RWPE2 (cell line): ENCODE measurements at regions not wholly inside any gene's neighbourhood (a gene's known extent, or its start where the extent isn't known, plus 50 kb on each side); places are given as distances from the start of the nearest gene placed in this dataset.
"Not testable (repeated sequence)": the region's sequence is repeated elsewhere in the genome, so short reads cannot be mapped to it uniquely, and the experiment has no call there.

Source experiments
- ATAC-seq: fragments of 200-7000 bp; cut with Tn5 transposase; 3 replicates; pipeline ENCODE4 v1.9.1; 2021; ENCODE audit warnings: low read depth
- DNase-seq: peaks from one replicate; pipeline ENCODE4 v3.0.0-alpha.2; 2020; ENCODE audit warnings: low spot score
- H3K27ac ChIP-seq: fragments of 450-650 bp; 2 replicates; pipeline ENCODE4 v1.5.1; 2017; ENCODE audit warnings: mild to moderate bottlenecking; ENCODE audit not compliant: poor library complexity, severe bottlenecking
- H3K27me3 ChIP-seq: fragments of 250-450 bp; sonication (Bioruptor Pico); 2 replicates; pipeline ENCODE4 v1.5.1; 2021; ENCODE audit warnings: mild to moderate bottlenecking, moderate library complexity; ENCODE audit not compliant: insufficient read depth, poor library complexity, severe bottlenecking
- H3K36me3 ChIP-seq: fragments of 250-450 bp; sonication (Bioruptor Pico); 2 replicates; pipeline ENCODE4 v1.5.1; 2020; ENCODE audit warnings: low read depth, mild to moderate bottlenecking, moderate library complexity
- H3K4me1 ChIP-seq: fragments of 250-450 bp; sonication (Bioruptor Pico); 2 replicates; pipeline ENCODE4 v1.5.1; 2021; ENCODE audit warnings: mild to moderate bottlenecking, moderate library complexity; ENCODE audit not compliant: insufficient read depth, poor library complexity, severe bottlenecking
- H3K4me3 ChIP-seq: fragments of 250-450 bp; sonication (Bioruptor Pico); 2 replicates; pipeline ENCODE4 v1.5.1; 2021; ENCODE audit warnings: mild to moderate bottlenecking, moderate library complexity; ENCODE audit not compliant: severe bottlenecking
- H3K9me3 ChIP-seq: fragments of 250-450 bp; sonication (Bioruptor Pico); 2 replicates; pipeline ENCODE4 v1.5.1; 2021; ENCODE audit warnings: mild to moderate bottlenecking, moderate library complexity; ENCODE audit not compliant: severe bottlenecking
- TF ChIP-seq, protein P1 (sequence below): fragments of 450-650 bp; IDR thresholded peaks from one replicate; pipeline ENCODE4 v1.5.1; 2017; ENCODE audit warnings: mild to moderate bottlenecking, moderate library complexity; ENCODE audit not compliant: poor library complexity, severe bottlenecking

DNA sequence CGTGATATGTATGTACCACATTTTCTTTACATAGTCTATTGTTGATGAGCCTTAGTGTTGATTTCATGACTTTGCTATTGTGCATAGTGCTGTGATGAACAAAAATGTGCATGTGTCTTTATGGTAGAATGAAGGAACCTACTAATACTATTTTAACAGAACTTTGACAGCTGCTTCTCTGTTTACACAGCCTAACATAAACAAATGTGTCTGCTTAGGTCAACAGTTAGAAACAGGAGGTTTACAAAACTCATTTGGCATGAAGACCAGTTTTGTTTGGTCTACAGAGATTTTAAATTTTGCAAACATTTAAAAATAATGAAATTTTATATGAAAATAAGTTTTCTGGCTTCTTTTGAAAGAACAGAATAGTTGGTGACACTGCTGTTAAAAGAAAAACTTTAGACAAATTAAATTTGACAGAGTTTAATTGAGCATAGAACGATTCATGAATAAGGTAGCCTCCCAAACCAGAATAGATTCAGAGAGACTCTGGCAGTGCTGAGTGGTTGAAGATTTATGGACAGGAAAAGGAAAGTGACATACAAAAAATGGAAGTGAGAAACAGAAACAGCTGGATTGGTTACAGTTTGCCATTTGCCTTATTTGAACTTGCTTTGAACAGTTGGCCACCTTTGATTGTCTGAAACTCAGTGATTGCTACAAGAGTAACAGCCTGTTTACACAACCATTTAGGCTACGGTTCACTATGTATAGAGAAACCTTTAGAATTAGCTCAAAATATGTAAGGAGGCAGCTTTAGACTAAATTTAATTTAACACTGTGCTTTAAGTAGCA is 715.8 kb upstream of the HS3ST5 start:
- H3K27ac ChIP-seq, result no peak overlapping the region
- no peaks in the 10 kb centered on the region for H3K9me3 ChIP-seq
- TF ChIP-seq, protein P1, sequence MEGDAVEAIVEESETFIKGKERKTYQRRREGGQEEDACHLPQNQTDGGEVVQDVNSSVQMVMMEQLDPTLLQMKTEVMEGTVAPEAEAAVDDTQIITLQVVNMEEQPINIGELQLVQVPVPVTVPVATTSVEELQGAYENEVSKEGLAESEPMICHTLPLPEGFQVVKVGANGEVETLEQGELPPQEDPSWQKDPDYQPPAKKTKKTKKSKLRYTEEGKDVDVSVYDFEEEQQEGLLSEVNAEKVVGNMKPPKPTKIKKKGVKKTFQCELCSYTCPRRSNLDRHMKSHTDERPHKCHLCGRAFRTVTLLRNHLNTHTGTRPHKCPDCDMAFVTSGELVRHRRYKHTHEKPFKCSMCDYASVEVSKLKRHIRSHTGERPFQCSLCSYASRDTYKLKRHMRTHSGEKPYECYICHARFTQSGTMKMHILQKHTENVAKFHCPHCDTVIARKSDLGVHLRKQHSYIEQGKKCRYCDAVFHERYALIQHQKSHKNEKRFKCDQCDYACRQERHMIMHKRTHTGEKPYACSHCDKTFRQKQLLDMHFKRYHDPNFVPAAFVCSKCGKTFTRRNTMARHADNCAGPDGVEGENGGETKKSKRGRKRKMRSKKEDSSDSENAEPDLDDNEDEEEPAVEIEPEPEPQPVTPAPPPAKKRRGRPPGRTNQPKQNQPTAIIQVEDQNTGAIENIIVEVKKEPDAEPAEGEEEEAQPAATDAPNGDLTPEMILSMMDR, result no peak
- H3K36me3 ChIP-seq, result no peaks in the 10 kb centered on the region
- H3K4me1 ChIP-seq, result no peaks in the 10 kb centered on the region
- DNase-seq, result no peak
- no peak overlapping the region for H3K4me3 ChIP-seq
- ATAC-seq, result no peak
- H3K27me3 ChIP-seq, result no peaks in the 10 kb centered on the region

DNA sequence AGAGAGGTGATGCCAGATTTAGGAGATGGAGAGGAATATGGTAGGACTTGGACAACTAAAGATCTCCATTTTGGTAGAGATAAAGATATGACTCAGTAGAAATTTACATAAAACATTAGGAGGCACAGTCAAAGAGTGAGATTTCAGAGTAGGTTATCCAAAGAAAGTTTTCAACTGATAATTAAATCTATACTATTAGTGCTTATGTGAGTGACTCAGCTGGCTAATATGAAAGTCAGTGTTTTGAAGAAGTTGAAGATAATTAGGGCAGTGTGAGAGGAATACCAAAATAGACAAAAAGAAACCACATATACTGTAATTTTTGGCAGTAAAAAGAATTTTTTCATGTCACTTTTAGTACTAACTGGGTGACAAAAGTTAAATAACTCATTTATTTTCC is 712.8 kb upstream of the HS3ST5 start:
- Histone ChIP-seq H3K4me3 (no peak overlapping the region), H3K27ac (no peak overlapping the region), H3K4me1 (no peaks in the 10 kb centered on the region), H3K27me3 (no peaks in the 10 kb centered on the region), H3K36me3 (no peaks in the 10 kb centered on the region), H3K9me3 (no peaks in the 10 kb centered on the region)
- ATAC-seq (no peak), DNase-seq (no peak)
- TF ChIP-seq, protein P1, result no peak

DNA sequence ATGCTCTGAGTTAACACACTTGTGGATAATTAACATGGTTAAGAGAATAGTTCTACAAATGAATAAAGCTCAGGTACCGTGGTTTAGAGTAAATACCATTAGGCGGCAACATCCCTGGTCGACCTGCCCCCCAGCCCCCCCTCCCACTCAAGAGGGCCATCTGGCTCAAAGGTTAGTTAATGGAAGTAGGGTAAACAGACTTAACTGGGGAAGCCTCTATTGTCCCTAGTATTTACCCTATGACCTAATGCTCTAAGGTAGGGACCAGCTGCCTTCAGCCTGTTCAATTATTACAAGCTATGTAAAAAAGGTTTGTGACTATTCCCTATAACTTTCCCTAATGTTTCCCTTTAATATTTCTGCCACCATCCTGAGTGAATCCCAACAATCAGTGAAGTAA is 711.4 kb upstream of the HS3ST5 start:
- H3K9me3 ChIP-seq, ATAC-seq, H3K4me3 ChIP-seq, DNase-seq, H3K27ac ChIP-seq, H3K27me3 ChIP-seq, H3K4me1 ChIP-seq, H3K36me3 ChIP-seq: not testable (repeated sequence)

DNA sequence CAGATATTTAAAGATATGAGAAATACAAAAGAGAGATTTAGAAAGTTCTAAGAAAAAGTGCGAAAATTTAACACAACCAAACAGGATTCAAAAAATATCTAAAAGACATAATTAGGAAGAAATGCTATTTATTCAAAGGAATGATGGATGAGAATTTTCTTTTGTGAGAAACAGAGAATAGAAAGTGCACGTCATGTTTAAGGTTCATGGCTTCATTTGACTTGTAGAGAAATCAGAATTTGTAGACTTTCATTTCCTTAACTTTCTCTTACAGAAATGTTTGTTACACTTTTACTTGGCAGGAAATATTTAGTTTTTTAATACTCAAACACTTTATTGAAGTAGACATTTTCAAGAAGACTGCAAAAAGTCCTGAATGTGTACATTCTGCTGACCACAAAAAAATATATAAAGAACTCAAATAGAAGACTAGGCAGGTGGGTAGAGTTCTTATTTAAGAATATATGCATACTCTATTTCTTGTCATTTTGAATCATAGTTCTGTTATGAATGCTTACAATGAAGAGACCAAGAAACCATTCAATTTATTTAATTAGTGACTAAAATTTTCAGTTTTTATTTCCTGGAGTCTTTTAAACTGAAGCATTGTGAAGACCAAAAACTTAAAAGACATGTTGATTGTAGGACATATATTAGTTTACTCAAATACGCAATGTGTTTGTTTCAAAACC is 710.5 kb upstream of the HS3ST5 start:
- Histone ChIP-seq H3K27me3 (no peaks in the 10 kb centered on the region), H3K36me3 (no peaks in the 10 kb centered on the region), H3K9me3 (no peaks in the 10 kb centered on the region), H3K4me3 (no peak overlapping the region), H3K4me1 (no peaks in the 10 kb centered on the region), H3K27ac (no peak overlapping the region)
- ATAC-seq, result no peak
- no peak for DNase-seq
- TF ChIP-seq, protein P1, result no peak

DNA sequence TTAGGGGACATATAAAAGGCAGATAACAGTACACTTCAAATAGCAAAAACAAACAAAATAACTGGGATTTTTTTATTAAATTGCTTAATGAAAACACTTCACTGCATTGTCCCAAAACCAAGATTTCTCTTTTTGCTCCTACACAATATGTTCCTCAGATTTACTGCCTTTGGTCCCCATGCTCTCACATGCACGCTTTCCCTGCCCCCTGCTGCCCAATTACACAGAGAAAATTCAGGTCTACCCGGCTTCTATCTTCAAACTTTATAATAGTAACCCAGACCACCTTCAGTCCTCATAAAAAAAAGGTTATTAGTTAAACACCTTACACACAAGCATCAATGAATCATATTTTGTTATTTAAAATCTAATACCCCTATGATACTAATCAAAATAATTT is 673.8 kb upstream of the HS3ST5 start:
- no peak for DNase-seq
- no peak for ATAC-seq
- Histone ChIP-seq H3K27ac (no peak overlapping the region), H3K36me3 (no peaks in the 10 kb centered on the region), H3K4me1 (no peaks in the 10 kb centered on the region), H3K9me3 (no peaks in the 10 kb centered on the region), H3K4me3 (no peak overlapping the region), H3K27me3 (no peaks in the 10 kb centered on the region)
- TF ChIP-seq, protein P1, result no peak
